ENCODE measurements at regions not wholly inside any gene's neighbourhood (a gene's known extent, or its start where the extent isn't known, plus 50 kb on each side); places are given as distances from the start of the nearest gene placed in this dataset.
"Not testable (repeated sequence)": the region's sequence is repeated elsewhere in the genome, so short reads cannot be mapped to it uniquely, and the experiment has no call there.

GRCh38 chr3:83251490-83251889 is 1490.0 kb upstream of the GBE1 start:
- DNase-seq (ENCODE audit: low read depth), result no peak

- DNase-seq (ENCODE audit: low read depth), result no peak
These were observed 1489.2 kb upstream of the GBE1 start for GRCh38 chr3:83250613-83251012.

- DNase-seq (ENCODE audit: low read depth), result no peak
These were observed 1487.0 kb upstream of the GBE1 start for GRCh38 chr3:83248454-83248853.

GRCh38 chr3:83235180-83235814 is 1473.9 kb upstream of the GBE1 start:
- no peak for DNase-seq (ENCODE audit: low read depth)

- no peak for DNase-seq (ENCODE audit: low read depth)
These were observed 1472.3 kb upstream of the GBE1 start for GRCh38 chr3:83233715-83234114.

- DNase-seq (ENCODE audit: low read depth), result no peak
These were observed 1469.4 kb upstream of the GBE1 start for GRCh38 chr3:83230841-83231240.

- no peak for DNase-seq (ENCODE audit: low read depth)
These were observed 1468.9 kb upstream of the GBE1 start for GRCh38 chr3:83230376-83230775.

- no peak for DNase-seq (ENCODE audit: low read depth)
These were observed 1465.3 kb upstream of the GBE1 start for GRCh38 chr3:83226751-83227150.

- no peak for DNase-seq (ENCODE audit: low read depth)
These were observed 1462.8 kb upstream of the GBE1 start for GRCh38 chr3:83224101-83224868.

GRCh38 chr3:83218383-83219200 is 1457.1 kb upstream of the GBE1 start:
- DNase-seq (ENCODE audit: low read depth), result no peak

- DNase-seq (ENCODE audit: low read depth), result not testable (repeated sequence)
These were observed 1456.2 kb upstream of the GBE1 start for GRCh38 chr3:83217595-83218118.

GRCh38 chr3:83216919-83217594 is 1455.6 kb upstream of the GBE1 start:
- no peak for DNase-seq (ENCODE audit: low read depth)

- DNase-seq (ENCODE audit: low read depth), result no peak
These were observed 1433.8 kb upstream of the GBE1 start for GRCh38 chr3:83195243-83195642.

GRCh38 chr3:83193526-83193925 is 1432.1 kb upstream of the GBE1 start:
- DNase-seq (ENCODE audit: low read depth), result no peak

GRCh38 chr3:83189634-83190033 is 1428.2 kb upstream of the GBE1 start:
- DNase-seq (ENCODE audit: low read depth), result no peak

- DNase-seq (ENCODE audit: low read depth), result no peak
These were observed 1408.0 kb upstream of the GBE1 start for GRCh38 chr3:83169473-83169872.

- no peak for DNase-seq (ENCODE audit: low read depth)
These were observed 1389.5 kb upstream of the GBE1 start for GRCh38 chr3:83150896-83151295.

- no peak for DNase-seq (ENCODE audit: low read depth)
These were observed 1379.5 kb upstream of the GBE1 start for GRCh38 chr3:83140983-83141382.

GRCh38 chr3:83131236-83131635 is 1369.8 kb upstream of the GBE1 start:
- no peak for DNase-seq (ENCODE audit: low read depth)

GRCh38 chr3:83122774-83123350 is 1361.4 kb upstream of the GBE1 start:
- no peak for DNase-seq (ENCODE audit: low read depth)

GRCh38 chr3:83093222-83093572 is 1331.8 kb upstream of the GBE1 start:
- no peak for DNase-seq (ENCODE audit: low read depth)

Measured in fibroblast of gingiva (primary cell).